HCT116 (cell line): ENCODE measurements at regions not wholly inside any gene's neighbourhood (a gene's known extent, or its start where the extent isn't known, plus 50 kb on each side); places are given as distances from the start of the nearest gene placed in this dataset.

ENCODE experiments used
- ATAC-seq: fragments of 200-7000 bp; cut with Tn5 transposase; 2 replicates; pipeline ENCODE4 v1.9.1; 2020; ENCODE audit warnings: mild to moderate bottlenecking, moderate library complexity
- BruUV-seq: library from RNA; stranded (reverse); fragments of 400-500 nt; replicated peaks from 2 replicates; lab custom pipeline; 2021; lab: Mats Ljungman, UMichigan
- CTCF ChIA-PET: fragments of 300-600 bp; sonication (Branson Sonifier 250); formaldehyde crosslinking; loops from one replicate; lab custom pipeline; 2021; ENCODE audit warnings: antibody characterized with exemption; lab: Charles Lee
- POLR2A ChIA-PET: fragments of 300-600, 350-600 bp; sonication (Branson Sonifier 250); formaldehyde crosslinking; loops from one replicate; lab custom pipeline; 2021; ENCODE audit warnings: antibody characterized with exemption; lab: Charles Lee
- RAD21 ChIA-PET, 2 experiments: fragments of 300-600 bp; sonication (Branson Sonifier 250); formaldehyde crosslinking; loops; one replicate each; lab custom pipeline; 2023; ENCODE audit warnings: low total read pairs in 2 of 2; ENCODE audit not compliant: uncharacterized antibody in 2 of 2, unreplicated experiment in 2 of 2, low non-redundant PET in 1 of 2; lab: Charles Lee
- DNase-seq: peaks from one replicate; pipeline ENCODE4 v3.0.0-alpha.2; 2010; ENCODE audit warnings: low read depth, low spot score
- H2AFZ ChIP-seq: fragments of 200-600 bp; shearing (Covaris generic), sonication (generic); 2 replicates; pipeline ENCODE4 v1.6.1; 2017; ENCODE audit warnings: low read depth, mixed run types, mixed read lengths, antibody characterized with exemption, low read length; ENCODE audit not compliant: poor library complexity, severe bottlenecking
- H3K27ac ChIP-seq: 2 replicates; pipeline ENCODE4 v1.5.1; 2012; ENCODE audit warnings: low read depth, low read length
- H3K27me3 ChIP-seq: fragments of 200-600 bp; sonication (generic); 2 replicates; pipeline ENCODE4 v1.6.1; 2016; ENCODE audit warnings: mixed run types, low read length, mixed read lengths; ENCODE audit not compliant: insufficient read depth
- H3K36me3 ChIP-seq, 2 experiments: fragments of 200-500 bp in 1 of 2; fragments of 200-600 bp in 1 of 2; sonication (Bioruptor generic) in 1 of 2; sonication (generic) in 1 of 2; 2 replicates each; pipeline versions ENCODE4 v1.5.1 to v1.6.1; 2014 to 2016; ENCODE audit warnings: low read length in 2 of 2, inconsistent platforms in 1 of 2, mixed read lengths in 1 of 2, mixed run types in 1 of 2; ENCODE audit not compliant: insufficient read depth in 2 of 2, control insufficient read depth in 1 of 2
- H3K4me1 ChIP-seq, 2 experiments: fragments of 200-600 bp in 1 of 2; sonication (generic) in 1 of 2; 2 replicates each; pipeline versions ENCODE4 v1.5.1 to v1.6.1; 2012 to 2017; ENCODE audit warnings: low read length in 2 of 2, inconsistent platforms in 1 of 2, mild to moderate bottlenecking in 1 of 2, mixed read lengths in 1 of 2, mixed run types in 1 of 2, moderate library complexity in 1 of 2; ENCODE audit not compliant: insufficient read depth in 2 of 2, control insufficient read depth in 1 of 2
- H3K4me2 ChIP-seq: fragments of 200-600 bp; sonication (generic); 2 replicates; pipeline ENCODE4 v1.6.1; 2017; ENCODE audit warnings: mixed run types, low read length, mixed read lengths
- H3K4me3 ChIP-seq, 2 experiments: fragments of 200-600 bp in 1 of 2; sonication (generic) in 1 of 2; replicated peaks in 1 of 2; 2 replicates each; pipeline ENCODE4 v1.5.1; 2011 to 2016; ENCODE audit warnings: low read length in 2 of 2, control low read depth in 1 of 2, low read depth in 1 of 2, mild to moderate bottlenecking in 1 of 2, mixed read lengths in 1 of 2, mixed run types in 1 of 2
- H3K79me2 ChIP-seq: fragments of 200-600 bp; sonication (generic); 2 replicates; pipeline ENCODE4 v1.6.1; 2017; ENCODE audit warnings: mild to moderate bottlenecking, mixed run types, low read length, moderate library complexity, mixed read lengths; ENCODE audit not compliant: insufficient read depth
- H3K9ac ChIP-seq: fragments of 200-600 bp; sonication (generic); 2 replicates; pipeline ENCODE4 v1.6.1; 2016; ENCODE audit warnings: low read length, mixed read lengths
- H3K9me2 ChIP-seq: fragments of 200-600 bp; sonication (generic), shearing (Covaris generic); 2 replicates; pipeline ENCODE4 v1.6.1; 2017; ENCODE audit warnings: mixed run types, mild to moderate bottlenecking, moderate library complexity; ENCODE audit not compliant: insufficient read depth
- H3K9me3 ChIP-seq, 2 experiments: fragments of 200-500 bp in 1 of 2; fragments of 200-600 bp in 1 of 2; sonication (Bioruptor generic) in 1 of 2; sonication (generic) in 1 of 2; 2 replicates each; pipeline ENCODE4 v1.6.1; 2014 to 2017; ENCODE audit warnings: low read length in 2 of 2, mixed read lengths in 2 of 2, inconsistent platforms in 1 of 2, low read depth in 1 of 2, mild to moderate bottlenecking in 1 of 2, mixed run types in 1 of 2, moderate library complexity in 1 of 2; ENCODE audit not compliant: control insufficient read depth in 1 of 2, insufficient read depth in 1 of 2
- H4K20me1 ChIP-seq: fragments of 200-600 bp; sonication (generic), shearing (Covaris generic); 2 replicates; pipeline ENCODE4 v1.6.1; 2017; ENCODE audit warnings: mixed run types, mild to moderate bottlenecking, moderate library complexity; ENCODE audit not compliant: insufficient read depth
- CEBPB ChIP-seq: IDR thresholded peaks from 2 replicates; pipeline ENCODE4 v1.6.1; 2012; ENCODE audit warnings: low read depth
- EGR1 ChIP-seq: IDR thresholded peaks from 2 replicates; pipeline ENCODE4 v1.6.1; 2012; ENCODE audit warnings: low read depth
- MAX ChIP-seq: IDR thresholded peaks from 2 replicates; pipeline ENCODE4 v1.6.1; 2012
- POLR2AphosphoS5 ChIP-seq: IDR thresholded peaks from 2 replicates; pipeline ENCODE4 v1.6.1; 2011; ENCODE audit warnings: mild to moderate bottlenecking, low read depth, low read length, moderate library complexity
- SP1 ChIP-seq: IDR thresholded peaks from 2 replicates; pipeline ENCODE4 v1.6.1; 2012; ENCODE audit warnings: low read depth
- YY1 ChIP-seq: IDR thresholded peaks from 2 replicates; pipeline ENCODE4 v1.6.1; 2011; ENCODE audit warnings: low read length, low read depth, moderate library complexity, mild to moderate bottlenecking; ENCODE audit not compliant: insufficient replicate concordance; ENCODE audit errors: extremely low read depth
- intact Hi-C: fragments of 100-400 bp; cut with micrococcal nuclease; formaldehyde crosslinking; loops from 2 replicates; pipeline ENCODE4 v1.10.0; 2022

DNA sequence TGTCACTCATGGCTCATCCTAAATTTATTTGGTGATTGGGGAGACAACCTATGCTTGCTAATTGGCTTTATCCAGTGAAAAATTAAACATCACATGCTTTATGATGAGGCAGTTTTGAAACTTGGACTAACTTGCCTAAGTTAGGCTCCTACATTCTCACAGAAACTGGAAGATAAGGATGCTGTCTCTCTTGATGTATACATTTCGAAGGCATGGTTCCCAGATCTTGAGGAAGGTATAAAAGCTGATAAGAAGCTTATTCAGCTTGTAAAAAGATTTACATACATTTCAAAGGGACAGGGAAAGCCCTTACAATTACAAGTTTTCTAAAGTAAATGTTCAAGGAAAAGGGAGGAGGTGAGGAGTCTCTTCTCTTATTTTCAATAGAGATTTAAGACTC is 561.7 kb downstream of the IPMK start:
- ChIA-PET RAD21 (no interaction called here), POLR2A (no interaction called here)
- no peak for DNase-seq
- Histone ChIP-seq H3K36me3 (no peaks in the 10 kb centered on the region), H2AFZ (no peak overlapping the region), H3K4me2 (no peak overlapping the region), H3K79me2 (no peaks in the 10 kb centered on the region), H3K4me3 (no peak overlapping the region), H3K27me3 (no peaks in the 10 kb centered on the region), H3K9me2 (no peaks in the 10 kb centered on the region), H3K4me1 (no peaks in the 10 kb centered on the region), H3K27ac (no peak overlapping the region)
- no TSS peak for BruUV-seq
- intact Hi-C loops, result no loop called here
- no peak for ATAC-seq
- TF ChIP-seq SP1, result no peak
- TF ChIP-seq CEBPB, result no peak
- no peak for TF ChIP-seq YY1
- TF ChIP-seq EGR1, result no peak
- no peak for TF ChIP-seq MAX
- TF ChIP-seq, all 23 proteins: peak for 0
- CTCF ChIA-PET, result no interaction called here
- Histone ChIP-seq H4K20me1 (no peaks in the 10 kb centered on the region), H3K9ac (no peak overlapping the region), H3K9me3 (peaks cover 4 to 5% of the 10 kb centered on the region in 2 experiments; a peak in 1 of 4 replicates)

DNA sequence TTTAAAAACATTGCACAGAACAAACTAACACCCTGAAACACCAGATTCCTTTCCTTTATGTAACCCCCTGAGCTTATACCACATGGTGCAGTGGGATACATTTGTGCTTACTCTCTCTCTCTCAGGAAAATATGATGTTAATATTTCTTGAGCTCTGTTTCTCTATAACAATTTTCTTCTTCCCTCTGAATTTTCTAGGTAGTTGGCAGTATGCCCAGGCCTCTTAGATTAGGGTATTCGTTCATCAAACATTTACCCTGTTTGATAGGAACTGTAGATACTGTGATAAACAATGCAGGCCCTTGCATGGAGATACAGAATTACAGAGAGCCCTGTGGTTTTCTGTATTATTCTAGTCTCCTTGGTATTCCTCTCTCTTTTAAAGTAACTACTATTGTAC is 567.8 kb downstream of the IPMK start:
- no peak for DNase-seq
- CTCF ChIA-PET, result no interaction called here
- H3K79me2 ChIP-seq, result no peaks in the 10 kb centered on the region
- no peaks in the 10 kb centered on the region for H3K4me1 ChIP-seq
- no peak overlapping the region for H3K27ac ChIP-seq
- POLR2A ChIA-PET, result no interaction called here
- no peaks in the 10 kb centered on the region for H3K36me3 ChIP-seq
- H3K9me3 ChIP-seq, result peaks cover 0 to 11% of the 10 kb centered on the region in 2 experiments; a peak in 2 of 4 replicates
- RAD21 ChIA-PET, result interaction anchor here in 1 of 2 experiments (0.7 kb wide), 1 partner anchor 800 kb away, joined by 3 read pairs; no protein-coding TSS in a partner anchor
- intact Hi-C loops, result no loop called here
- H3K4me2 ChIP-seq, result no peak overlapping the region
- no peaks in the 10 kb centered on the region for H3K9me2 ChIP-seq
- H3K9ac ChIP-seq, result no peak overlapping the region
- TF ChIP-seq POLR2AphosphoS5, result no peak
- no TSS peak for BruUV-seq
- H4K20me1 ChIP-seq, result no peaks in the 10 kb centered on the region
- no peak overlapping the region for H3K4me3 ChIP-seq
- no peak for ATAC-seq
- no peaks in the 10 kb centered on the region for H3K27me3 ChIP-seq
- H2AFZ ChIP-seq, result no peak overlapping the region
